ENCODE measurements at regions not wholly inside any gene's neighbourhood (a gene's known extent, or its start where the extent isn't known, plus 50 kb on each side); places are given as distances from the start of the nearest gene placed in this dataset.

- in situ Hi-C loops (cut with MboI; ENCODE audit: low sequenced_read_pairs, unreplicated experiment): no loop called here
- TF ChIP-seq CTCF (IDR thresholded peaks at IDR 0.05; ENCODE audit: borderline replicate concordance, control extremely low read depth, extremely low read depth, insufficient read depth, missing control alignments): no peak
- DNase-seq (ENCODE audit: low spot score): no peak
Observed at GRCh38 chr18:44238454-44238853, 442.2 kb upstream of the SETBP1 start.

GRCh38 chr18:44238911-44239310 lies 441.8 kb upstream of the SETBP1 start:
- TF ChIP-seq CTCF (IDR thresholded peaks at IDR 0.05; ENCODE audit: borderline replicate concordance, control extremely low read depth, extremely low read depth, insufficient read depth, missing control alignments): no peak
- in situ Hi-C loops (cut with MboI; ENCODE audit: low sequenced_read_pairs, unreplicated experiment): no loop called here
- DNase-seq (ENCODE audit: low spot score): no peak

- in situ Hi-C loops (cut with MboI; ENCODE audit: low sequenced_read_pairs, unreplicated experiment): no loop called here
- no peak for DNase-seq (ENCODE audit: low spot score)
- TF ChIP-seq CTCF (IDR thresholded peaks at IDR 0.05; ENCODE audit: borderline replicate concordance, control extremely low read depth, extremely low read depth, insufficient read depth, missing control alignments): no peak
Observed at GRCh38 chr18:44241020-44241419, 439.7 kb upstream of the SETBP1 start.

DNA sequence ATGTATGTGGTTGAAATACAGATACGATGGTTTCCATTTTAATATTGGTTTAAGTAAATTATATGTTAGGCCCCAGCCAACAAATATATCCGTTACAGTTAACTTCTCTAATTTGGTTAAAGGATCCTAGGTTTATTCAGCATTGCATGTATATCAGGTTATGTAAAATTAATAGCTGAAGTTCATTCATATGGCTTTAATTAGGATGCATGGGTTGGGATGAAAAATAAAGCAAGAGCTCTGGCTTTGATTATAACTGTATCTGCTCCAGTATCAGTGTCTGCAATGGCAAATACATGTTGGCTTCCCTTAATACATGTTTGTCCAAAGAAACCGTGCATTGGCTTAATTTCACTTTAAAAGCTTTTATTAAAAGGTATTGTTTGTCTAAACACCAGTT lies 435.7 kb upstream of the SETBP1 start:
- in situ Hi-C loops (cut with MboI; ENCODE audit: low sequenced_read_pairs, unreplicated experiment): no loop called here
- no peak for DNase-seq (ENCODE audit: low spot score)
- TF ChIP-seq CTCF (IDR thresholded peaks at IDR 0.05; ENCODE audit: borderline replicate concordance, control extremely low read depth, extremely low read depth, insufficient read depth, missing control alignments): no peak

- no peak for TF ChIP-seq CTCF (IDR thresholded peaks at IDR 0.05; ENCODE audit: borderline replicate concordance, control extremely low read depth, extremely low read depth, insufficient read depth, missing control alignments)
- no peak for DNase-seq (ENCODE audit: low spot score)
- in situ Hi-C loops (cut with MboI; ENCODE audit: low sequenced_read_pairs, unreplicated experiment): no loop called here
Observed at GRCh38 chr18:44246001-44246400, 434.7 kb upstream of the SETBP1 start.

GRCh38 chr18:44258086-44258485 lies 422.6 kb upstream of the SETBP1 start:
- in situ Hi-C loops (cut with MboI; ENCODE audit: low sequenced_read_pairs, unreplicated experiment): no loop called here
- TF ChIP-seq CTCF (IDR thresholded peaks at IDR 0.05; ENCODE audit: borderline replicate concordance, control extremely low read depth, extremely low read depth, insufficient read depth, missing control alignments): no peak
- no peak for DNase-seq (ENCODE audit: low spot score)

DNA sequence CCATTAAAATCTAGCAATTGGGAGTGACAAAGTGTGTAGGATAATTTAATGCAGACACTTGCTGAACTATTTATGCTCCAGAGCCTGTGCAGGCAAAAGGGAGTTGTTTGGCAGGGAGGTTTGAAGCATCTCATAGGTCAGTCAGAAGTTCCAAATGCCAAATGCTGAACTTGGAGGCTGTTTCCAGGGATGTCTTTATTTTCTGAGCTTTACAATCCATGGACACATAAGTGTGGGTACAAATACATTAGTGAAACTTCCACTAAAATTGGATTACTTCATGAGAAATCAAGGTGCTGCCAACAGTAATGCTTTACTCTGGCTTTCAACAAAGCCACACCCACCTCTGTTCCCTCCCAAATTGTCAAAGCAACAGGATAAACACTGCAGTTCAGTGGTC lies 422.1 kb upstream of the SETBP1 start:
- in situ Hi-C loops (cut with MboI; ENCODE audit: low sequenced_read_pairs, unreplicated experiment): no loop called here
- no peak for DNase-seq (ENCODE audit: low spot score)
- TF ChIP-seq CTCF (IDR thresholded peaks at IDR 0.05; ENCODE audit: borderline replicate concordance, control extremely low read depth, extremely low read depth, insufficient read depth, missing control alignments): no peak
